ENCODE measurements at regions not wholly inside any gene's neighbourhood (a gene's known extent, or its start where the extent isn't known, plus 50 kb on each side); places are given as distances from the start of the nearest gene placed in this dataset.

GRCh38 chr4:123339507-123340380 is 56.9 kb upstream of the SPRY1 start:
- no peak for DNase-seq

- peak; percentile 52 for DNase-seq
Measured at GRCh38 chr4:123340381-123340701, 56.3 kb upstream of the SPRY1 start.

GRCh38 chr4:123342498-123342897 is 54.1 kb upstream of the SPRY1 start:
- DNase-seq = no peak

GRCh38 chr4:123343400-123344041 is 53.1 kb upstream of the SPRY1 start:
- DNase-seq = no peak

DNA sequence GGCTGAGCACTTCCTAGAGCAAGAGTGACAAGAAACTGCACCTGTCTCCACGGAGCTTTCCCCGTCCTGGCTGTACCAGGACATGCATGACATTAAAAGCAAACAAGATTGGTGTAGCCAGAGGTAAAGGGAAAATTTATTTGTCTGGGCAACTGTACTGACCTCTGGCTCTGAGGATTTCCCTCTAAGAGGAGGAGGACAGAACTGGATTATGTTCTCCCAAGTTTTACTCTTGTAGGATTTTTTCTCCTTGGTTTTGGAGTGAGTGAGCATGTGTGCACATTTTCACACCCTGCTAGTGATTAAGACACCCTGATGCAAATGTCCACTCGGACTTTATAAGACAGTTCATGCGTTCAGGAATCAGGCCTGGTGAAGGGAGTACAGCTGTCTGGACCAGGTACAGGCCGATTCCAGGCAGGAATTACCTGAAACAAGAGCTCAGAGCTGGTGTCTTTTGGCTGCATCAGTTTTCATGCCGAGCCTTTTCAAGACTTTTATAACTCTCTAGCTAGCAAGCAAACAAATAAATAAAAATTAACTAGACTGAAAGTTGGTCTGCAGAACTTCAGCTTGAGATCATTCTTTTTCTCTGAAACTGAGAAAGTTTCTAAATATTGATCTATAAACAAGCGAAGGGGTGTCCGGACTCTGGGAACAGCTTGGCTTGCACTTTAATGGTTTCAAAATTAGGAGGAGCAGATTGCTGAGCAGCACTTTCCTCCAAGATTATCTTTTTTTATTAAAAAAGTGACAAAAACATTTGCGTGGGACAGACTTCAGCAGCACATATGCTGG is 51.3 kb upstream of the SPRY1 start:
- no peak for DNase-seq

DNA sequence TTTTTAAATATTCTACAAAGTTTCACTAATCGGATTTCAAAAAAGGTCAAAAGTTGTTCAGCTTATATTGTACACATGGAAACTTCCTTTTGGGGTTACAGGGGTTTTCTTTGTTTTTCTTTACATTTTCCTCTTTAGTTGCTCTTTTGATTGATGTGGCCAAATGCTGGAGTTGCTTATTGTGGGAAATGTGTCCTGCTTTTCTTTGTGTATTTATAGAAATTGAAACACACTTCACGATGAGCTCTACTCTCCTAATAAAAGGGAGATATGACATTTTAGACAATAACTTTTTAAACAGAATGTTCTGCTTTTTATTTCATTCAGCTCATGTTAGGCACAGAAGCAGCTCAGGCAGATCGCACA is 50.7 kb upstream of the SPRY1 start:
- no peak for DNase-seq

DNA sequence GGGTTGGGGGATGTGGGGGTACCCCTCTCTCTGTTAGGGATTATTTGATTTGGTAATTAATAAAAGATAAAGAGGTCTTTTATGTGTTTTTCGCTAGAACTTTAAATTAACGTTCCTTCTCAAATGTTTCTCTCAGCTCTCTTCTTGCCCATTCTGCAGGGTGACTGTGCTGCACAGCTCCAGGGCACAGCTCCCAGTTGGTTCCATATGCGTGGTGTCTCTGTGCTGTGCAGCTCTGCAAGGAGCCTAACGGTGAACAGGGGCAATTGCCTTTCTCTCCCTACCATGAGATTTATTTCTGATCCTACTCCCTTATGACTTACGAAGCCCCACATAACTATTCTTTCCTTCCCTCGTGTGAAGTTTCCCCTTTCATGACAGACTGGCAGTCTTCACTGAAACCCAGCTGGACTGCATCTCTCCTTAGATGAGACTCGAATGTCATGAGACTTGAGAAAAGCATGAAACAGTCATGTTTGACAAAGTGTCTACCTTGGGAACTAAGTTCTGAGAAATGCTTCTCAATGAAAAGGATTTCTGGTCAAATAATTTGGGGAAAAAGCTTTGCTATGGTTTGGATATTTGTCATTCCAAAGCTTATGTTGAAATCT is 50.2 kb upstream of the SPRY1 start:
- no peak for DNase-seq

All from NCI-H226 (cell line).